ENCODE measurements at regions not wholly inside any gene's neighbourhood (a gene's known extent, or its start where the extent isn't known, plus 50 kb on each side); places are given as distances from the start of the nearest gene placed in this dataset.

GRCh38 chr4:138555108-138555507, 313.0 kb upstream of the SLC7A11 start:
- WGBS: 92% methylated on average over 5 of the region's 5 CpGs
- no peaks in the 10 kb centered on the region for H3K27me3 ChIP-seq (replicated peaks; ENCODE audit: insufficient read depth)

GRCh38 chr4:138553001-138553845, 311.1 kb upstream of the SLC7A11 start:
- intact Hi-C loops (cut with DNase I): no loop called here
- DNase-seq (ENCODE audit: low spot score): no peak

More at GRCh38 chr4:138555108-138555507, 313.0 kb upstream of the SLC7A11 start:
- no peaks in the 10 kb centered on the region for H3K36me3 ChIP-seq
- TF ChIP-seq, protein P1, sequence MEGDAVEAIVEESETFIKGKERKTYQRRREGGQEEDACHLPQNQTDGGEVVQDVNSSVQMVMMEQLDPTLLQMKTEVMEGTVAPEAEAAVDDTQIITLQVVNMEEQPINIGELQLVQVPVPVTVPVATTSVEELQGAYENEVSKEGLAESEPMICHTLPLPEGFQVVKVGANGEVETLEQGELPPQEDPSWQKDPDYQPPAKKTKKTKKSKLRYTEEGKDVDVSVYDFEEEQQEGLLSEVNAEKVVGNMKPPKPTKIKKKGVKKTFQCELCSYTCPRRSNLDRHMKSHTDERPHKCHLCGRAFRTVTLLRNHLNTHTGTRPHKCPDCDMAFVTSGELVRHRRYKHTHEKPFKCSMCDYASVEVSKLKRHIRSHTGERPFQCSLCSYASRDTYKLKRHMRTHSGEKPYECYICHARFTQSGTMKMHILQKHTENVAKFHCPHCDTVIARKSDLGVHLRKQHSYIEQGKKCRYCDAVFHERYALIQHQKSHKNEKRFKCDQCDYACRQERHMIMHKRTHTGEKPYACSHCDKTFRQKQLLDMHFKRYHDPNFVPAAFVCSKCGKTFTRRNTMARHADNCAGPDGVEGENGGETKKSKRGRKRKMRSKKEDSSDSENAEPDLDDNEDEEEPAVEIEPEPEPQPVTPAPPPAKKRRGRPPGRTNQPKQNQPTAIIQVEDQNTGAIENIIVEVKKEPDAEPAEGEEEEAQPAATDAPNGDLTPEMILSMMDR (IDR thresholded peaks at IDR 0.05): no peak
- TF ChIP-seq POLR2A (IDR thresholded peaks at IDR 0.05): no peak
- TF ChIP-seq POLR2AphosphoS5 (IDR thresholded peaks at IDR 0.05): no peak
- no peaks in the 10 kb centered on the region for H3K9me3 ChIP-seq
- intact Hi-C loops (cut with DNase I): no loop called here
- H3K4me3 ChIP-seq: no peak overlapping the region
- DNase-seq (ENCODE audit: low spot score): no peak
- no peaks in the 10 kb centered on the region for H3K4me1 ChIP-seq (replicated peaks)
- no peak overlapping the region for H3K27ac ChIP-seq

GRCh38 chr4:138542191-138542776, 300.1 kb upstream of the SLC7A11 start:
- DNase-seq (ENCODE audit: low spot score): no peak
- no peak overlapping the region for H3K27ac ChIP-seq
- intact Hi-C loops (cut with DNase I): no loop called here
- no peaks in the 10 kb centered on the region for H3K4me1 ChIP-seq (replicated peaks)
- H3K36me3 ChIP-seq: no peaks in the 10 kb centered on the region
- 100% methylated on average over 1 of the region's 1 CpG for WGBS
- H3K27me3 ChIP-seq (replicated peaks; ENCODE audit: insufficient read depth): no peaks in the 10 kb centered on the region
- no peaks in the 10 kb centered on the region for H3K9me3 ChIP-seq
- no peak overlapping the region for H3K4me3 ChIP-seq
- no peak for TF ChIP-seq POLR2AphosphoS5 (IDR thresholded peaks at IDR 0.05)
- no peak for TF ChIP-seq POLR2A (IDR thresholded peaks at IDR 0.05)
- TF ChIP-seq, protein P1 (IDR thresholded peaks at IDR 0.05): no peak

More at GRCh38 chr4:138553001-138553845, 311.1 kb upstream of the SLC7A11 start:
- Histone ChIP-seq H3K4me3 (no peak overlapping the region), H3K4me1 (replicated peaks) (no peaks in the 10 kb centered on the region), H3K27me3 (replicated peaks; ENCODE audit: insufficient read depth) (no peaks in the 10 kb centered on the region), H3K36me3 (no peaks in the 10 kb centered on the region), H3K9me3 (no peaks in the 10 kb centered on the region), H3K27ac (no peak overlapping the region)
- 93% methylated on average over 40 of the region's 49 CpGs for WGBS
- TF ChIP-seq, protein P1 (IDR thresholded peaks at IDR 0.05): no peak
- no peak for TF ChIP-seq POLR2A (IDR thresholded peaks at IDR 0.05)
- no peak for TF ChIP-seq POLR2AphosphoS5 (IDR thresholded peaks at IDR 0.05)

DNA sequence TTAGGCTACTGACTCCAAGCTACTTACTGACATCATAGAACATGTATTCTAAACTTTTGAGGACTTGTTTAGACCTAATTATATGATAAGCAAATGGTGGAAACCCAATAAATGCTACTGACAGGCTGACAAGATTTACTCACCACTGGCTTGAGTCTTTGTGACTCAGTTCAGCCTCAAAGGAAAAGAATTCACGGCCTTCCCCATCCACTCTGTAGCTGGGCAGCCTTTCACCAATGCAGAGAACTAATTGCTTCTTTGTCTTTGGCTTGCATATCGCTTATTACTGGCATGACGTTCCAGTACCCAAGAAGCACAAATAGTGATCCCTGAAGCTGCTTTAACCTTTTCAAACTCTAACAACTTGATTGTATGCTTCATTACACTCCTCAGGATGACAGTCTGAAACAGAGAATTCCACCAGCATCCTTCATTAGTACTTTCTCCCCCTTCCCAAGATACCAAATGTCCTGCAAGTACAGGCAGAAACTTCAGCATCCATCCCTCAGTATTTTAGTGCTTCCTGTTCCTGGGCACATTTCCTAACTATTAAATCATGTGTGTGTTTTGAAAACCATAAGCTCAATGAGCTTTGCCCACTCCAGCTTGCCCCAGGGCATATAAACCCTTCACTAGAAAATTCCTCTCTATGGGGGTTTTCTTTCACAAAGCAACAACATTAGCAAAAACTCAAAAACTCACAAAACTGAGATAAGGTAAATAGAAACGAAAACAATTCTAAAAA, 298.1 kb upstream of the SLC7A11 start:
- DNase-seq (ENCODE audit: low spot score): no peak

More for the DNA sequence above, 298.1 kb upstream of the SLC7A11 start:
- Histone ChIP-seq H3K4me3 (no peak overlapping the region), H3K27me3 (replicated peaks; ENCODE audit: insufficient read depth) (no peaks in the 10 kb centered on the region), H3K27ac (no peak overlapping the region), H3K4me1 (replicated peaks) (no peaks in the 10 kb centered on the region), H3K36me3 (no peaks in the 10 kb centered on the region), H3K9me3 (no peaks in the 10 kb centered on the region)
- intact Hi-C loops (cut with DNase I): no loop called here
- WGBS: 56% methylated on average over 4 of the region's 4 CpGs
- no peak for TF ChIP-seq POLR2A (IDR thresholded peaks at IDR 0.05)
- TF ChIP-seq, protein P1 (IDR thresholded peaks at IDR 0.05): no peak
- TF ChIP-seq POLR2AphosphoS5 (IDR thresholded peaks at IDR 0.05): no peak
